Neural progenitor cell (in vitro differentiated cells): ENCODE measurements at regions not wholly inside any gene's neighbourhood (a gene's known extent, or its start where the extent isn't known, plus 50 kb on each side); places are given as distances from the start of the nearest gene placed in this dataset.

Experiments
- DNase-seq: peaks from one replicate; pipeline ENCODE4 v3.0.0-alpha.2; 2016; ENCODE audit warnings: low spot score
- H2AFZ ChIP-seq: fragments of 200-600 bp; sonication (generic); replicated peaks from 2 replicates; pipeline ENCODE4 v1.6.1; 2016; ENCODE audit warnings: antibody characterized with exemption
- H3F3A ChIP-seq: fragments of 200-600 bp; sonication (generic); 2 replicates; pipeline ENCODE4 v1.6.1; 2016; ENCODE audit warnings: antibody characterized with exemption, low read depth
- H3K27ac ChIP-seq: fragments of 200-600 bp; sonication (generic); 2 replicates; pipeline ENCODE4 v1.5.1; 2016; ENCODE audit warnings: mild to moderate bottlenecking
- H3K27me3 ChIP-seq: fragments of 200-600 bp; sonication (generic); 2 replicates; pipeline ENCODE4 v1.6.1; 2016; ENCODE audit warnings: mild to moderate bottlenecking, moderate library complexity
- H3K36me3 ChIP-seq: fragments of 200-600 bp; sonication (generic); 2 replicates; pipeline ENCODE4 v1.5.1; 2016
- H3K4me1 ChIP-seq: fragments of 200-600 bp; sonication (generic); 2 replicates; pipeline ENCODE4 v1.6.1; 2016; ENCODE audit warnings: mixed run types
- H3K4me2 ChIP-seq: fragments of 200-600 bp; sonication (generic); 2 replicates; pipeline ENCODE4 v1.6.1; 2016
- H3K4me3 ChIP-seq: fragments of 200-600 bp; sonication (generic); 2 replicates; pipeline ENCODE4 v1.5.1; 2016
- H3K79me2 ChIP-seq: fragments of 200-600 bp; sonication (generic); 2 replicates; pipeline ENCODE4 v1.6.1; 2016; ENCODE audit warnings: low read depth
- H3K9ac ChIP-seq: fragments of 200-600 bp; sonication (generic); 2 replicates; pipeline ENCODE4 v1.6.1; 2016
- H3K9me3 ChIP-seq: fragments of 200-600 bp; sonication (generic); 2 replicates; pipeline ENCODE4 v1.5.1; 2016; ENCODE audit warnings: low read depth
- H4K20me1 ChIP-seq: fragments of 200-600 bp; sonication (generic); 2 replicates; pipeline ENCODE4 v1.6.1; 2016; ENCODE audit warnings: low read depth
- H3K27ac Mint-ChIP-seq: 3 replicates; pipeline ENCODE4 v1.8.0; 2021; ENCODE audit warnings: mixed read lengths
- H3K27me3 Mint-ChIP-seq: 2 replicates; pipeline ENCODE4 v1.8.0; 2022; ENCODE audit warnings: low read depth, mild to moderate bottlenecking, inconsistent platforms, moderate library complexity, mixed read lengths; ENCODE audit not compliant: insufficient read depth
- H3K36me3 Mint-ChIP-seq: 3 replicates; pipeline ENCODE4 v1.8.0; 2021; ENCODE audit warnings: mixed read lengths
- H3K4me1 Mint-ChIP-seq: 3 replicates; pipeline ENCODE4 v1.8.0; 2021; ENCODE audit warnings: mixed read lengths
- H3K4me3 Mint-ChIP-seq: 3 replicates; pipeline ENCODE4 v1.8.0; 2021; ENCODE audit warnings: mild to moderate bottlenecking, moderate library complexity, mixed read lengths
- H3K9me3 Mint-ChIP-seq: 3 replicates; pipeline ENCODE4 v1.8.0; 2020; ENCODE audit warnings: mixed read lengths
- CTCF ChIP-seq: fragments of 200-600 bp; sonication (generic); IDR thresholded peaks from 2 replicates; pipeline ENCODE4 v1.5.1; 2017; ENCODE audit warnings: antibody characterized with exemption, mild to moderate bottlenecking
- EZH2 ChIP-seq: fragments of 200-600 bp; sonication (generic); IDR thresholded peaks from 2 replicates; pipeline ENCODE4 v1.6.1; 2017; ENCODE audit warnings: antibody characterized with exemption, mild to moderate bottlenecking, moderate library complexity
- EZH2phosphoT487 ChIP-seq: fragments of 200-600 bp; sonication (generic); IDR thresholded peaks from 2 replicates; pipeline ENCODE4 v1.6.1; 2017; ENCODE audit warnings: antibody characterized with exemption

- Histone ChIP-seq H3K9ac (no peak overlapping the region), H3K36me3 (no peaks in the 10 kb centered on the region), H3K9me3 (no peaks in the 10 kb centered on the region), H3K4me1 (no peaks in the 10 kb centered on the region), H3K27ac (no peak overlapping the region), H4K20me1 (no peaks in the 10 kb centered on the region), H3K27me3 (no peaks in the 10 kb centered on the region), H3F3A (no peaks in the 10 kb centered on the region), H3K4me2 (no peak overlapping the region), H2AFZ (no peak overlapping the region), H3K79me2 (no peaks in the 10 kb centered on the region), H3K4me3 (no peak overlapping the region)
- Mint-ChIP-seq H3K4me1 (no peaks in the 10 kb centered on the region), H3K9me3 (peaks cover under 1% of the 10 kb centered on the region), H3K27me3 (peaks cover 2% of the 10 kb centered on the region), H3K4me3 (no peak overlapping the region), H3K27ac (no peak overlapping the region), H3K36me3 (no peaks in the 10 kb centered on the region)
- TF ChIP-seq EZH2: no peak
- no peak for TF ChIP-seq EZH2phosphoT487
- TF ChIP-seq CTCF: no peak
- no peak for DNase-seq
These were observed 152.0 kb downstream of the GPBP1 start for GRCh38 chr5:57325678-57326397.

DNA sequence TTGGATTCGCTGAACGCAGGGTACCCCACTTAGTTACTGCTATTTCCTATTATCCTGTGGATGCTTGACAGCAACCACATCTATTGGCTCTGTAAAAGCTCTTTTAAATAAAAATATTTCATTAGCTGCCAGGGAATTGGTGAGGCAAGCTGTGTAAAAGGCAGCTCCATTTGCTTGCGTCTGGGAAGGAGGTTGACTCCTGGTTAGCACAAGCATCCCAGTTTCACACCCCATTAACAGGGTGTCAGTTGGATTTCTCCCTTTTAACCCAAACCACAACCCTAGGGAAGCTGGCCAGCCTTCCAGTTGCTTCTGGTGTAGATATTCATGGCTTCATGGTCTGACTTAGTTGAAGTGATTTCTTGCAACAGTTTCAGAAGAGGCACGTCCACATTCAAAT is 151.0 kb downstream of the GPBP1 start:
- Mint-ChIP-seq H3K4me1 (no peaks in the 10 kb centered on the region), H3K27ac (no peak overlapping the region), H3K36me3 (no peaks in the 10 kb centered on the region), H3K27me3 (peaks cover 2% of the 10 kb centered on the region), H3K9me3 (no peaks in the 10 kb centered on the region), H3K4me3 (no peak overlapping the region)
- no peak overlapping the region for H3K4me3 ChIP-seq
- no peak overlapping the region for H2AFZ ChIP-seq
- H3K9ac ChIP-seq: no peak overlapping the region
- TF ChIP-seq CTCF: no peak
- no peak for TF ChIP-seq EZH2
- TF ChIP-seq EZH2phosphoT487: no peak
- H3K9me3 ChIP-seq: no peaks in the 10 kb centered on the region
- H3K27me3 ChIP-seq: no peaks in the 10 kb centered on the region
- no peak overlapping the region for H3K27ac ChIP-seq
- H3K79me2 ChIP-seq: no peaks in the 10 kb centered on the region
- DNase-seq: no peak
- no peak overlapping the region for H3K4me2 ChIP-seq
- no peaks in the 10 kb centered on the region for H3K4me1 ChIP-seq
- no peaks in the 10 kb centered on the region for H3F3A ChIP-seq
- H3K36me3 ChIP-seq: no peaks in the 10 kb centered on the region
- no peaks in the 10 kb centered on the region for H4K20me1 ChIP-seq

DNA sequence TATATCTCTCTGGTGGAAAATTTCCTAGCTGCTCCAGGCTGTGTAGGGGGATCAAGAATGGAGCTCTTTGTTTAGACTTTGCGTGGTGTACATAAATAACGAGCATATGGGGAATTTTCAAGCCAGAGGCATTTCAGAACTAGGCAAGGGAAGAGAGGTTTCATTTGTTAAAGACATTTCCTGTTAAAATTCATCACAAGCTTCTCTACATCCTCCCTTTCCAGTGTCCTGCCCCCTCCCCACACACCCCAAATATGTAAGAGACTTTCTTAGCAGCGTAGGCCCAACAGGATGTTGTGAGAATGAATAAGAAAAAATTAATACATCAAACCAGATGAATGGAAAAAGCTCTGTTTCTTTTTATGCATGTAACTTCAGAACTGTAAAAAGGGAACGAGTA is 150.3 kb downstream of the GPBP1 start:
- Histone ChIP-seq H3K9ac (no peak overlapping the region), H3K27me3 (no peaks in the 10 kb centered on the region), H3K4me1 (no peaks in the 10 kb centered on the region), H3K27ac (no peak overlapping the region), H3K4me2 (no peak overlapping the region), H2AFZ (no peak overlapping the region), H3F3A (peaks cover 4% of the 10 kb centered on the region), H3K36me3 (no peaks in the 10 kb centered on the region), H3K79me2 (no peaks in the 10 kb centered on the region), H3K4me3 (no peak overlapping the region), H3K9me3 (no peaks in the 10 kb centered on the region), H4K20me1 (no peaks in the 10 kb centered on the region)
- DNase-seq: no peak
- no peaks in the 10 kb centered on the region for H3K9me3 Mint-ChIP-seq
- TF ChIP-seq EZH2 (no peak), EZH2phosphoT487 (no peak), CTCF (no peak)
- H3K4me3 Mint-ChIP-seq: no peak overlapping the region
- no peaks in the 10 kb centered on the region for H3K36me3 Mint-ChIP-seq
- no peaks in the 10 kb centered on the region for H3K4me1 Mint-ChIP-seq
- no peak overlapping the region for H3K27ac Mint-ChIP-seq
- peaks cover 2% of the 10 kb centered on the region for H3K27me3 Mint-ChIP-seq
